ENCODE measurements at regions not wholly inside any gene's neighbourhood (a gene's known extent, or its start where the extent isn't known, plus 50 kb on each side); places are given as distances from the start of the nearest gene placed in this dataset.

DNA sequence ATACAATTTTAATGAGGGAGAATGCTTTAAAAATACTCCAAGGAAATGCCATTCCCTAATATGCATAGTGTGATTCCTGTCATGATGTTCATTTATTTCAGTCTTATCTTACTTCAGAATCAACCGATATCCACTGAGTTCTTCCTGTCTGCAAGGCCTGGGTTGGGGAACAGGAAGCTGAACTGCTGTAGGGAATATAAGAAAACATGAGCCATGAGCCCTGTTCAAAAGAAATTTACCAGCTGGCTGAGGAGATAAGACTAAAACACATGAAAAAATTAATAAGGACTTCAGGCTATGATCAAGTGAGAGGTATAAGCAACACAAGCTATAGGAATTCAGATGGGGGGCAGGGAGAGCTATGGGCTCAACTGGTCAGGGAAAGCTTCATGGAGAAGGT lies 184.7 kb downstream of the PLPP4 start:
- H3K4me3 ChIP-seq (ENCODE audit: low read length), result no peak overlapping the region
- TF ChIP-seq, protein P1, sequence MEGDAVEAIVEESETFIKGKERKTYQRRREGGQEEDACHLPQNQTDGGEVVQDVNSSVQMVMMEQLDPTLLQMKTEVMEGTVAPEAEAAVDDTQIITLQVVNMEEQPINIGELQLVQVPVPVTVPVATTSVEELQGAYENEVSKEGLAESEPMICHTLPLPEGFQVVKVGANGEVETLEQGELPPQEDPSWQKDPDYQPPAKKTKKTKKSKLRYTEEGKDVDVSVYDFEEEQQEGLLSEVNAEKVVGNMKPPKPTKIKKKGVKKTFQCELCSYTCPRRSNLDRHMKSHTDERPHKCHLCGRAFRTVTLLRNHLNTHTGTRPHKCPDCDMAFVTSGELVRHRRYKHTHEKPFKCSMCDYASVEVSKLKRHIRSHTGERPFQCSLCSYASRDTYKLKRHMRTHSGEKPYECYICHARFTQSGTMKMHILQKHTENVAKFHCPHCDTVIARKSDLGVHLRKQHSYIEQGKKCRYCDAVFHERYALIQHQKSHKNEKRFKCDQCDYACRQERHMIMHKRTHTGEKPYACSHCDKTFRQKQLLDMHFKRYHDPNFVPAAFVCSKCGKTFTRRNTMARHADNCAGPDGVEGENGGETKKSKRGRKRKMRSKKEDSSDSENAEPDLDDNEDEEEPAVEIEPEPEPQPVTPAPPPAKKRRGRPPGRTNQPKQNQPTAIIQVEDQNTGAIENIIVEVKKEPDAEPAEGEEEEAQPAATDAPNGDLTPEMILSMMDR (IDR thresholded peaks at IDR 0.05; ENCODE audit: insufficient read depth, low read depth, low read length, missing control alignments), result no peak
- DNase-seq (ENCODE audit: low read depth), result no peak

DNA sequence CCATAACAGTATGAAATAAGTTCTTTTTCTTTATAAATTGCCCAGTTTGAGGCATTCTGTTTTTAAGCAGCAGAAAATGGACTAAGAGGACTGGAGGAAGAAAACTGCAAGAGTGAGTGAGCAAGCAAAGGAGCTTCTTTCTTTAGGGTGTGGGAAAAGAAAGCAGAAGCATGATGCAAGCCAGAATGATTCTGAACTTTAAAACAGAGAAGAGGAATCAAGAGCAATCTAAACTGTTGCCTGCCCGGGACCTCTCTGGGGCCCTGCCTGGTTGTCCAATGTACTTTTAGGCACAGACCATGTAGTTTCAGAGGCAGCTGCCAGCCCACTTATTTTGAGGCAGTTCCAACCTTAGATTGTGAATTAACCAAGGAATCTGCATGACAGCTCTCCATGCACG lies 186.3 kb downstream of the PLPP4 start:
- DNase-seq (ENCODE audit: low read depth), result no peak
- TF ChIP-seq, protein P1 (IDR thresholded peaks at IDR 0.05; ENCODE audit: insufficient read depth, low read depth, low read length, missing control alignments), result no peak
- no peak overlapping the region for H3K4me3 ChIP-seq (ENCODE audit: low read length)

DNA sequence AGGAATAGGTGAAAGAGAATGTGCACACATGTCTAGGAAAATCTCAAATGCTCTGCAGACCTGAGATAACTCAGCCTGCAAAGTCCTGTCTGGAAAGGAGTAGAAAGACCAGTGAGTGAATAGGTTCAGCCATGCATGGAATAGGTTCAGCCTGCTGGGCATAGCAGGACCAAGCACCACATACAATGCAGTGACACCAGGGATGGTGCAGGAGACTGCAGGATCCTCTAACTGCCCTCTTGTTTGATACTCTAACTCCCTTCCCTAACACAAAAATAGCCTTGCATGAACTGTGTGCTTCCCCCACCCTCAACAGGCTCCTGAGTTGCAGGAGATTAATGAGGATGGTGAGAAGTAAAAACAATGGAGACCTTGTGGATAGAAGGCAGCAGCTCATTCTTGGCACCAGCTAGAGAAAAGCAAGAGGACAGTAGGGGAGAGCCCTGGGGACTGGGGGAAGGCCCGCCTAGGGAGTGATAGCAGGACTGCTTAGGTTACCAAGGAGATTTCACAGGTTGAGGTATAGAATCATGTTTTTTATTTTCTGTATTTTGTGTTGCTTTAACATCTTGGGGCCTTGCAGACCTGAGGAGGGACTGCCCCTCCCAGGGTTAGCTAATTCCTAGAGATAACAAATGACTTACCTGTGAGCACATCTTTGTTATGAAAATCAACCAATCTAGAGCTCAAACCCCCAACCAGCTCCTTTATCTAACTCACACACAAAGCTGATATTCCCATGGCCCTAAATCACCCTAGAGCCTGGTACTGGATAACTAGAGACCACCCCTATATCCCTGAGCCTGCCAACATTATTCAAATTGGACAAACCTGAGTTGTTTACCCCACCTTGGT lies 187.8 kb downstream of the PLPP4 start:
- no peak for DNase-seq (ENCODE audit: low read depth)
- TF ChIP-seq, protein P1 (IDR thresholded peaks at IDR 0.05; ENCODE audit: insufficient read depth, low read depth, low read length, missing control alignments), result no peak
- H3K4me3 ChIP-seq (ENCODE audit: low read length), result no peak overlapping the region

DNA sequence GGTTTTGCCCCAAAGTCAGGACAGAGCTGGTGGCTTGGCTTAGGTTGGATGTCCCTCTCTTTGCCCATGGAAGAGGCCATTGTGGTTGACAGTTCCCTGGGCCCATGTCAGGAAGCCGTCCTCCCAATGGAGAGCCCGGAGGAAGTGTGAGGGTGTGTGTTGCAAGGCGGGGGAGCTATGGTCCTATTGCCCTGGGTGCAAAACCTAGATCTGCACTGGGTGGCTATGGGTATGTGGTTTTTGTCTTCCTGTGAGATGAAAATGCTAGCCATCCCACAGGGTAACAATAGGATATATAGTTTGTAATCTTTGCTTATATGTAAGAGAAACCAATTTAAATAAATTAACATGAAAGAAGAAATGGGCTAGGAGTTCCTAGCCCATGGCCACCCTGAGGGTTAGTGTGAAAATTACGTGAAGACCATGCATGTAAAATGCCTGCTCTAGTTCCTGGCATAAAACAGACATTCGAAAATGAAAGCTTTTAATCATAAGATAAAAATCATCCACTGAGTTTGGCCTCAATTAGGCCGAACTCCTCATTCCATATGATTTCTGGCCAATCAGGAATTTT lies 189.2 kb downstream of the PLPP4 start:
- DNase-seq (ENCODE audit: low read depth), result no peak
- TF ChIP-seq, protein P1 (IDR thresholded peaks at IDR 0.05; ENCODE audit: insufficient read depth, low read depth, low read length, missing control alignments), result no peak
- no peak overlapping the region for H3K4me3 ChIP-seq (ENCODE audit: low read length)

DNA sequence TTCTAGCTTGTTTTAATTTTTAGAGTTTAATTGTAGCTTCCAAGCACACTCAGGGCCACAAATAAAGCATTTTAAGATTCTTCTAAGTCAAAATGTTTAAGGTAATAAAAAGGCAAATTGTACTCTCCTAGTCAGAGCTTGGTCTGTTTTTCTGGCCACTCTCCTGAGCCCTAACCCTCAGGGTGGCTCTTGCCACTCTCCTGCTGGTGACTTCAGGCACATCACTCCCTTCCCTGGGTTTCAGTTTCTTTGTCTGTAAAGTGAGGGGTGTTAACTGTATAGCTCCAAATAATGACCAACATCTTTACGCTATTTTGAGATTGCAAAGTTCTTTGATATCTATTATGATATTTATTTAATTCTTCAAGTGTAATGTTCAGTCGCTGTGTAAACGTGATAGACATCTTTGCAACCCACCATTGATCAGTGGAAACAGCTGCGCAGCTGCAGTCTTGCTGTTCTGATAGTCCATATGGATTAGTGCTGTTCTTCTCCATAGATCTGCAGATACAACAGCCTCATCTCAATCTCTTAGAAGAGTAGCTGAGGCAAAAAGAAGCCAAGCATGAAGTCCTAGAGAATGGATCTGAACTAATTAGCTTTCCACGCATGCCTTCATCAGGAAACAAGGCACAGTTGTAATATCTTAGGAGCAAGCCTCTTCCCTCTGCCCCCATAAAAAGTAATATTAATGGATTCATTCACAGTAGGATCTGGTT lies 189.9 kb downstream of the PLPP4 start:
- H3K4me3 ChIP-seq (ENCODE audit: low read length), result no peak overlapping the region
- DNase-seq (ENCODE audit: low read depth), result no peak
- TF ChIP-seq, protein P1 (IDR thresholded peaks at IDR 0.05; ENCODE audit: insufficient read depth, low read depth, low read length, missing control alignments), result peak; percentile 11

DNA sequence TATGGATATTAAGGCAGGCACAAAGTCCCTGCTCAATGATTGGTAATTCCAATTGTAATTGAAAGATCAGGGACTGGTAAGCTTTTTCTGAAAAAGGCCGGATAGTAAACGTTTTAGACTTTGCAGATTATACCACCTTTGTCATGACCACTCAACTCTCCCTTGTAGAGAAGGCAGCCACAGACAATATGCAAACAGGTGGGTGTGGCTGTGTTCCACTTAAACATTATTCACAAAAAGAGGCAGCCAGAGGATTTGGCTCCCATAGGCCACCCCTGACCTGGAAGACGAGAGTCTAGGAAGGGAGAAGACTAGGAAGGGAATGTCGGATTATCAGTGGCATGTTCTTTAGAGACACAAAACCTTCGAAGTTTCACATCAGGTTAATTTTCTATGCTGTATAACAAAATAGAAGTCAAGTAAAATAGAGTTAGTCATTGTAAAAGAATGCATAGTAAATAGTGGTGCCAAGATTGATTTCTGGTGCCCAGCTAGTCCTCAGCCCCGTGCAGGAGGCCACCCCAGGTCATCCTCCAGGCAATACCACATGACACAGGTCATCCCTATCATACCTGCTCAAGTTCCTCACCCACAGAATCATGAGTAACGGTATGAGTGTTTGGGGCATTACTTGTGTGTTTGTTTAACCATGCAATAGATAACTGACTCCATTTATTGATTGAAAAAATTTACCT lies 193.8 kb downstream of the PLPP4 start:
- DNase-seq (ENCODE audit: low read depth), result no peak
- no peak overlapping the region for H3K4me3 ChIP-seq (ENCODE audit: low read length)
- TF ChIP-seq, protein P1 (IDR thresholded peaks at IDR 0.05; ENCODE audit: insufficient read depth, low read depth, low read length, missing control alignments), result no peak

Data from epithelial cell of esophagus (primary cell).